ENCODE measurements at regions not wholly inside any gene's neighbourhood (a gene's known extent, or its start where the extent isn't known, plus 50 kb on each side); places are given as distances from the start of the nearest gene placed in this dataset.

GRCh38 chr21:38205940-38206339 is 50.9 kb upstream of the KCNJ15 start:
- DNase-seq, result no peak

- no peak for DNase-seq
These were observed 50.1 kb upstream of the KCNJ15 start for GRCh38 chr21:38206646-38207045.
